GM21526 (cell line): ENCODE measurements at regions not wholly inside any gene's neighbourhood (a gene's known extent, or its start where the extent isn't known, plus 50 kb on each side); places are given as distances from the start of the nearest gene placed in this dataset.
"Not testable (repeated sequence)": the region's sequence is repeated elsewhere in the genome, so short reads cannot be mapped to it uniquely, and the experiment has no call there.

Experiments
- ATAC-seq: cut with Tn5 transposase; IDR thresholded peaks from one replicate; pipeline ENCODE4 v1.9.1; 2021; ENCODE audit warnings: moderate library complexity; ENCODE audit not compliant: unreplicated experiment, low FRiP score

GRCh38 chr9:100794738-100795269 lies 216.9 kb downstream of the CAVIN4 start:
- ATAC-seq: no peak

GRCh38 chr9:100803956-100804355 lies 224.6 kb upstream of the PLPPR1 start:
- ATAC-seq: no peak

GRCh38 chr9:100811643-100812042 lies 216.9 kb upstream of the PLPPR1 start:
- ATAC-seq: no peak

GRCh38 chr9:100813871-100814270 lies 214.7 kb upstream of the PLPPR1 start:
- no peak for ATAC-seq

GRCh38 chr9:100819980-100820379 lies 208.5 kb upstream of the PLPPR1 start:
- no peak for ATAC-seq

GRCh38 chr9:100833035-100833434 lies 195.5 kb upstream of the PLPPR1 start:
- ATAC-seq: not testable (repeated sequence)

- no peak for ATAC-seq
These were observed 189.7 kb upstream of the PLPPR1 start for GRCh38 chr9:100838857-100839256.

GRCh38 chr9:100848726-100849125 lies 179.8 kb upstream of the PLPPR1 start:
- ATAC-seq: no peak

GRCh38 chr9:100852088-100852487 lies 176.4 kb upstream of the PLPPR1 start:
- no peak for ATAC-seq

GRCh38 chr9:100856238-100856637 lies 172.3 kb upstream of the PLPPR1 start:
- ATAC-seq: no peak

GRCh38 chr9:100865111-100865510 lies 163.4 kb upstream of the PLPPR1 start:
- no peak for ATAC-seq

- ATAC-seq: no peak
These were observed 162.9 kb upstream of the PLPPR1 start for GRCh38 chr9:100865648-100866047.

- ATAC-seq: no peak
These were observed 159.2 kb upstream of the PLPPR1 start for GRCh38 chr9:100869326-100869725.

GRCh38 chr9:100879884-100880283 lies 148.6 kb upstream of the PLPPR1 start:
- ATAC-seq: no peak

- ATAC-seq: no peak
These were observed 148.2 kb upstream of the PLPPR1 start for GRCh38 chr9:100880284-100880683.

- ATAC-seq: no peak
These were observed 144.0 kb upstream of the PLPPR1 start for GRCh38 chr9:100884518-100884917.

- no peak for ATAC-seq
These were observed 138.2 kb upstream of the PLPPR1 start for GRCh38 chr9:100890321-100890720.

- no peak for ATAC-seq
These were observed 117.3 kb upstream of the PLPPR1 start for GRCh38 chr9:100911273-100911672.

GRCh38 chr9:100913257-100913656 lies 115.3 kb upstream of the PLPPR1 start:
- ATAC-seq: no peak

GRCh38 chr9:100914266-100914665 lies 114.3 kb upstream of the PLPPR1 start:
- no peak for ATAC-seq

GRCh38 chr9:100919506-100919905 lies 109.0 kb upstream of the PLPPR1 start:
- no peak for ATAC-seq

GRCh38 chr9:100926366-100926765 lies 102.2 kb upstream of the PLPPR1 start:
- no peak for ATAC-seq

- no peak for ATAC-seq
These were observed 100.8 kb upstream of the PLPPR1 start for GRCh38 chr9:100927763-100928162.
